Uterus (tissue), 2 donors: ENCODE measurements at regions not wholly inside any gene's neighbourhood (a gene's known extent, or its start where the extent isn't known, plus 50 kb on each side); places are given as distances from the start of the nearest gene placed in this dataset.

Experiments used
- CTCF ChIP-seq, 4 experiments: fragments of 200-600 bp in 2 of 4; fragments of 450-650 bp in 2 of 4; sonication (generic) in 2 of 4; IDR thresholded peaks; one replicate each; pipeline ENCODE4 v1.5.1; 2016 to 2019; ENCODE audit warnings: antibody characterized with exemption in 4 of 4, mild to moderate bottlenecking in 2 of 4, moderate library complexity in 1 of 4
- POLR2A ChIP-seq, 2 donors: fragments of 450-650 bp; IDR thresholded peaks; one replicate each; pipeline ENCODE4 v1.6.1; 2016; ENCODE audit warnings: antibody characterized with exemption in 2 of 2, mild to moderate bottlenecking in 1 of 2, moderate library complexity in 1 of 2

GRCh38 chr14:99078426-99078825 is 193.6 kb downstream of the BCL11B start:
- TF ChIP-seq CTCF (IDR thresholded peaks at IDR 0.05) (no peak), POLR2A (IDR thresholded peaks at IDR 0.05) (no peak)
